ENCODE measurements at regions not wholly inside any gene's neighbourhood (a gene's known extent, or its start where the extent isn't known, plus 50 kb on each side); places are given as distances from the start of the nearest gene placed in this dataset.
"Not testable (repeated sequence)": the region's sequence is repeated elsewhere in the genome, so short reads cannot be mapped to it uniquely, and the experiment has no call there.

- dilution Hi-C loops (cut with MboI; ENCODE audit: extremely low pct_ligation_motif_present, low sequenced_read_pairs): no loop called here
- Histone ChIP-seq H3K27me3 (ENCODE audit: control insufficient read depth, extremely low read depth, insufficient read depth, low read length) (no peaks in the 10 kb centered on the region), H3K36me3 (ENCODE audit: control insufficient read depth in 2 of 2, extremely low read depth in 1 of 2, insufficient read depth in 2 of 2, low read length in 2 of 2) (no peaks in the 10 kb centered on the region), H3K4me3 (ENCODE audit: control insufficient read depth in 2 of 3, extremely low read depth in 1 of 3, insufficient read depth in 2 of 3, low read depth in 1 of 3, low read length in 3 of 3) (no peak overlapping the region), H3K9me1 (ENCODE audit: control insufficient read depth, extremely low read depth, insufficient read depth, low read length) (no peaks in the 10 kb centered on the region), H3K79me2 (ENCODE audit: control insufficient read depth, insufficient read depth, low read length) (no peaks in the 10 kb centered on the region), H2AFZ (ENCODE audit: control insufficient read depth, low read length) (no peak overlapping the region), H3K27ac (ENCODE audit: control insufficient read depth, insufficient read depth, low read length) (no peak overlapping the region), H4K20me1 (ENCODE audit: control insufficient read depth, extremely low read depth, insufficient read depth, low read length) (no peaks in the 10 kb centered on the region), H3K9ac (ENCODE audit: control insufficient read depth, extremely low read depth, insufficient read depth, low read length) (no peak overlapping the region), H3K4me2 (ENCODE audit: control insufficient read depth, extremely low read depth, insufficient read depth, low read depth, low read length) (no peak overlapping the region), H3K4me1 (ENCODE audit: control insufficient read depth, extremely low read depth, insufficient read depth, low read length) (no peaks in the 10 kb centered on the region), H3K9me3 (ENCODE audit: control insufficient read depth, low read depth, low read length) (no peaks in the 10 kb centered on the region)
- no peak for DNase-seq (ENCODE audit: low read depth, low spot score)
- TF ChIP-seq EZH2 (IDR thresholded peaks at IDR 0.05; ENCODE audit: low read length) (no peak), CTCF (optimal IDR thresholded peaks at IDR 0.05 in 1 of 3, IDR thresholded peaks at IDR 0.05 in 1 of 3, conservative IDR thresholded peaks at IDR 0.05 in 1 of 3; ENCODE audit: extremely low read depth in 1 of 3, insufficient read depth in 2 of 3, low read length in 3 of 3) (no peak)
- FAIRE-seq: no peak
Observed at GRCh38 chr1:65640046-65640445, 152.6 kb upstream of the PDE4B start.

GRCh38 chr1:65649185-65649584 is 143.5 kb upstream of the PDE4B start:
- H3K36me3 ChIP-seq (ENCODE audit: control insufficient read depth in 2 of 2, extremely low read depth in 1 of 2, insufficient read depth in 2 of 2, low read length in 2 of 2); H2AFZ ChIP-seq (ENCODE audit: control insufficient read depth, low read length); H3K27me3 ChIP-seq (ENCODE audit: control insufficient read depth, extremely low read depth, insufficient read depth, low read length); H3K9me1 ChIP-seq (ENCODE audit: control insufficient read depth, extremely low read depth, insufficient read depth, low read length); H3K9me3 ChIP-seq (ENCODE audit: control insufficient read depth, low read depth, low read length); H3K4me3 ChIP-seq (ENCODE audit: control insufficient read depth in 2 of 3, extremely low read depth in 1 of 3, insufficient read depth in 2 of 3, low read depth in 1 of 3, low read length in 3 of 3); H3K27ac ChIP-seq (ENCODE audit: control insufficient read depth, insufficient read depth, low read length); H4K20me1 ChIP-seq (ENCODE audit: control insufficient read depth, extremely low read depth, insufficient read depth, low read length); FAIRE-seq; H3K79me2 ChIP-seq (ENCODE audit: control insufficient read depth, insufficient read depth, low read length); DNase-seq (ENCODE audit: low read depth, low spot score); dilution Hi-C loops (cut with MboI; ENCODE audit: extremely low pct_ligation_motif_present, low sequenced_read_pairs); H3K9ac ChIP-seq (ENCODE audit: control insufficient read depth, extremely low read depth, insufficient read depth, low read length); H3K4me1 ChIP-seq (ENCODE audit: control insufficient read depth, extremely low read depth, insufficient read depth, low read length); H3K4me2 ChIP-seq (ENCODE audit: control insufficient read depth, extremely low read depth, insufficient read depth, low read depth, low read length): not testable (repeated sequence)

GRCh38 chr1:65650682-65651081 is 142.0 kb upstream of the PDE4B start:
- Histone ChIP-seq H3K9me3 (ENCODE audit: control insufficient read depth, low read depth, low read length) (no peaks in the 10 kb centered on the region), H3K9me1 (ENCODE audit: control insufficient read depth, extremely low read depth, insufficient read depth, low read length) (no peaks in the 10 kb centered on the region), H3K27me3 (ENCODE audit: control insufficient read depth, extremely low read depth, insufficient read depth, low read length) (no peaks in the 10 kb centered on the region), H3K36me3 (ENCODE audit: control insufficient read depth in 2 of 2, extremely low read depth in 1 of 2, insufficient read depth in 2 of 2, low read length in 2 of 2) (no peaks in the 10 kb centered on the region), H3K4me1 (ENCODE audit: control insufficient read depth, extremely low read depth, insufficient read depth, low read length) (no peaks in the 10 kb centered on the region), H4K20me1 (ENCODE audit: control insufficient read depth, extremely low read depth, insufficient read depth, low read length) (no peaks in the 10 kb centered on the region), H3K9ac (ENCODE audit: control insufficient read depth, extremely low read depth, insufficient read depth, low read length) (no peak overlapping the region), H3K79me2 (ENCODE audit: control insufficient read depth, insufficient read depth, low read length) (no peaks in the 10 kb centered on the region), H3K27ac (ENCODE audit: control insufficient read depth, insufficient read depth, low read length) (no peak overlapping the region), H3K4me3 (ENCODE audit: control insufficient read depth in 2 of 3, extremely low read depth in 1 of 3, insufficient read depth in 2 of 3, low read depth in 1 of 3, low read length in 3 of 3) (no peak overlapping the region), H2AFZ (ENCODE audit: control insufficient read depth, low read length) (no peak overlapping the region), H3K4me2 (ENCODE audit: control insufficient read depth, extremely low read depth, insufficient read depth, low read depth, low read length) (no peak overlapping the region)
- dilution Hi-C loops (cut with MboI; ENCODE audit: extremely low pct_ligation_motif_present, low sequenced_read_pairs): no loop called here
- DNase-seq (ENCODE audit: low read depth, low spot score): no peak
- no peak for FAIRE-seq
- no peak for TF ChIP-seq EZH2 (IDR thresholded peaks at IDR 0.05; ENCODE audit: low read length)

GRCh38 chr1:65654526-65654925 is 138.2 kb upstream of the PDE4B start:
- H3K4me2 ChIP-seq (ENCODE audit: control insufficient read depth, extremely low read depth, insufficient read depth, low read depth, low read length); DNase-seq (ENCODE audit: low read depth, low spot score); H3K27ac ChIP-seq (ENCODE audit: control insufficient read depth, insufficient read depth, low read length); H3K36me3 ChIP-seq (ENCODE audit: control insufficient read depth in 2 of 2, extremely low read depth in 1 of 2, insufficient read depth in 2 of 2, low read length in 2 of 2); H3K27me3 ChIP-seq (ENCODE audit: control insufficient read depth, extremely low read depth, insufficient read depth, low read length); FAIRE-seq; H3K9me1 ChIP-seq (ENCODE audit: control insufficient read depth, extremely low read depth, insufficient read depth, low read length); H2AFZ ChIP-seq (ENCODE audit: control insufficient read depth, low read length); H3K79me2 ChIP-seq (ENCODE audit: control insufficient read depth, insufficient read depth, low read length); H3K9me3 ChIP-seq (ENCODE audit: control insufficient read depth, low read depth, low read length); H3K9ac ChIP-seq (ENCODE audit: control insufficient read depth, extremely low read depth, insufficient read depth, low read length); H3K4me3 ChIP-seq (ENCODE audit: control insufficient read depth in 2 of 3, extremely low read depth in 1 of 3, insufficient read depth in 2 of 3, low read depth in 1 of 3, low read length in 3 of 3); H3K4me1 ChIP-seq (ENCODE audit: control insufficient read depth, extremely low read depth, insufficient read depth, low read length); dilution Hi-C loops (cut with MboI; ENCODE audit: extremely low pct_ligation_motif_present, low sequenced_read_pairs); H4K20me1 ChIP-seq (ENCODE audit: control insufficient read depth, extremely low read depth, insufficient read depth, low read length): not testable (repeated sequence)
